ENCODE measurements at regions not wholly inside any gene's neighbourhood (a gene's known extent, or its start where the extent isn't known, plus 50 kb on each side); places are given as distances from the start of the nearest gene placed in this dataset.
A peak's percentile ranks its signal among the peaks of the same experiment; 100 is the strongest.

DNA sequence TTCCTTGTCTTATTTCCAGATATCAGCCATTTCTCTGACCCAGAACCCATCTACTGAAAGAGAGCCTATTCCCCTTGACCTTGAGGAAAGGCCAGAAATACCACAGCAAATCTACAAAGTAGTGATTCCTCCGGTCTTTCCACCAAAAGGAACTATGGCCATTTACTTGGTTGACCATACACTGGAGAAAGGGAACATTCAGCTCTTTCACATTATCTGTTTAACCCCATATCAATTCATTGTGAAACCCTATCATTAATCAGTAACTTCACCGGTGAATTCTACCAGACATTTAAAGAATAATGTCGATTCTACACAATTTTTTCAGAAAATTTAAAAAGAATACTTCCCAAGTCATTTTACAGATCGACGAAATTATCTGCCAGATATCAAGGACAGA lies 265.7 kb upstream of the CLEC14A start:
- DNase-seq, result no peak

DNA sequence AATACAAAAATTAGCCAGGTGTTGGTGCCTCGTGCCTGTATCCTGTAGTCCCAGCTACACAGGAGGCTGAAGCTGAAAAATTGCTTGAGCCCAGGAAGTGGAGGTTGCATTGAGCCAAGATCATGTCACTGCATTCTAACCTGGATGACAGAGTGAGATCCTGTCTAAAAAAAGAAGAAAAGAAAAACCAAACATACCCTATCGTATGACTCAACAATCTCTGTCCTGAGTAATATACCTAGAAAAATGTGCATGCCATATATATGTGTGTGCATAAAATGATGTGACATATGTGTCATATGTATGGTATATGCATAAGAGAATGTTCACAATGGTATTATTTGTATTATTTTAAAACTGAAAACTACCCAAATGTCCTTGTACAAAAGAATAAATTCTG lies 261.5 kb upstream of the CLEC14A start:
- no peak for DNase-seq

DNA sequence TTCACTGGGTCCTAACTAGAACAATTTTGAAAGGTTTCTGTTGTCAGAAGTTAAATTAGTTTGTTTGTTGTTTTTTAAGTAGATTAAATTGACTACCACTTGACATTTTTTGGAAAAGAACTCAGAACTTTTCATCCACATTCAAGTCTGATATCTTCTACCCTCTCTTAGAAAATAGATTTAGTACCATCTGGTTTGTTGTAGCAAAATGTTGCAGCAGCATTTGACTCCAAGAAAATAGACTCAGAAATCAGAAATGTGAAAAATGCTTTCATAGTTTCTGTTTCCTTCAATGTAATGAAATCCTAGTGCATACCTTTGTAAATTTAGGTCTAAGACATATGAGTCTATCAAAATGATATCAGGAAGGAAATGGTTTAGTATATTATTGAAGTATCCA lies 256.3 kb upstream of the CLEC14A start:
- no peak for DNase-seq

GRCh38 chr14:38507299-38507698 lies 251.4 kb upstream of the CLEC14A start:
- DNase-seq, result no peak

- no peak for DNase-seq
Measured at GRCh38 chr14:38505973-38506249, 250.0 kb upstream of the CLEC14A start.

DNA sequence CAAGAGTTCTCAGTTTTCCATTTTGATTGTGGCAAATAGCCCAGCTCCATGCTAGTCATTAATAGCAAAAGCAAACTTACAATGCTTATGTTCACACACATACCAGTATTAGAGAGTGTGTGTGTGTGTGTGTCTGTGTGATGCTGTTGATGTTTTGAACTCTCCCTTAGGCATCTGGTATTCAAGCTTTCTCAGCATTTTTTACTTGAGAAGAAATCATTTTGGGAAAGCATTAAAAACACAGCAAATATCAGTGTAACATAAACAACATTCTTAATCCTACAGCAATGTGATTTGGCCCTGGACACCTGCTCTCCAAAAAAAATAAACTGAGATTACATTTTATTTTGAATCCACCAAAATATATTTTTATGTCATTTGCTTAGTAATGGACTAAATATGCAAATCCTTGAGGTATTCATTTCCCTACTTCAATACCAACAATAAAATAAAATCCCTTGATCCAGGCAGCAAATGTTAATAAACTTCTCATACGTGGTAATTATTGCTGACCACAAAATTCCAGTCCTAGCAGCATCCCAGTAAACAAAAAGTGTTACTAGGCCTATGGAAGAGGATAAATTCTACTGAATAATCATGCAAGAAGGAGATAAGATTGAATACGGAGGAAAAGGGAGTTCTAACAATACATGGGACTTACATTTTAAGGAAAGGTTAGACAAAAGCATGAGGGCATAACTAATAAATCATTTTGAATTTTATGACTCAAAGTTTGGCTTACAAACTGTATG lies 249.5 kb upstream of the CLEC14A start:
- peak in 1 of 3 donors; percentile 9 for DNase-seq

DNA sequence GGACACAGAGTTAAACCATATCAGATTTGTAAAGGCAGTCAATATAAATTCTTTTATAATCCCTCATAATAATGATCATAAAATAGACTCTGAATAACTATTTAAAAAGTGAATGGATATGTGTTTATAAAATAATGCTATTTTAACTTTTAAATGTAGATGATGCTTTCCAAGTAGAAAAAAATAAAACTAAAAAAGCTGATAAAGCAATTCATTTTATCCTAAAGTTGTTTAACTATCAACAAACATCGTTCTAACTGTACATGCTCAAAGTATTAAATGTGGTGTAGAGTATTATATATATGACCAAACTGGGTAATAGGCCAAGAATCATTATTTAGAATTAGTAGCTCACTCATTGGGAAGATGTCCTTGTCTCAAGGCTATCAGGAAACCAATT lies 248.3 kb upstream of the CLEC14A start:
- DNase-seq, result no peak

GRCh38 chr14:38502239-38502638 lies 246.3 kb upstream of the CLEC14A start:
- DNase-seq, result no peak

- no peak for DNase-seq
Measured at GRCh38 chr14:38500125-38500524, 244.2 kb upstream of the CLEC14A start.

DNA sequence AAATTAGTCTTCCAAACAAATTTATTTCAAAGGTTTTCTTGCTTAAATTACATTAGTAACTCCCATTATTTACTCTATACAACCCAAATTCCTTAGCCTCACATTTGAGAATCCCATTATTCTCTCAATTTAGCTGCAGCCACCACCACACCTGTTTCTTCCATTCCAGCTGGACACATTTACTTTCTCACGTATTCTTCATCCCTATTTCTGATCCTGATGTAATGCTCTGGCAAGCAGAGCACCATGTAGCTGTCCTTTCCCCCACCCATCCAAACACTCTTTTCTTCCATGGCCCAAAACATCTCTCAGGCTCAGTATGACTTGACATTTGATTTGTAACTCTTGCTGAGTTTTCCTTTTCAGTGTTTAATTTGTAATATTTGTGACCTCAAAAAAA lies 240.2 kb upstream of the CLEC14A start:
- DNase-seq, result peak in 2 of 3 donors; percentile 32 to 33

- DNase-seq, result no peak
Measured at GRCh38 chr14:38490273-38490672, 234.4 kb upstream of the CLEC14A start.

- DNase-seq, result no peak
Measured at GRCh38 chr14:38485026-38485425, 229.1 kb upstream of the CLEC14A start.

DNA sequence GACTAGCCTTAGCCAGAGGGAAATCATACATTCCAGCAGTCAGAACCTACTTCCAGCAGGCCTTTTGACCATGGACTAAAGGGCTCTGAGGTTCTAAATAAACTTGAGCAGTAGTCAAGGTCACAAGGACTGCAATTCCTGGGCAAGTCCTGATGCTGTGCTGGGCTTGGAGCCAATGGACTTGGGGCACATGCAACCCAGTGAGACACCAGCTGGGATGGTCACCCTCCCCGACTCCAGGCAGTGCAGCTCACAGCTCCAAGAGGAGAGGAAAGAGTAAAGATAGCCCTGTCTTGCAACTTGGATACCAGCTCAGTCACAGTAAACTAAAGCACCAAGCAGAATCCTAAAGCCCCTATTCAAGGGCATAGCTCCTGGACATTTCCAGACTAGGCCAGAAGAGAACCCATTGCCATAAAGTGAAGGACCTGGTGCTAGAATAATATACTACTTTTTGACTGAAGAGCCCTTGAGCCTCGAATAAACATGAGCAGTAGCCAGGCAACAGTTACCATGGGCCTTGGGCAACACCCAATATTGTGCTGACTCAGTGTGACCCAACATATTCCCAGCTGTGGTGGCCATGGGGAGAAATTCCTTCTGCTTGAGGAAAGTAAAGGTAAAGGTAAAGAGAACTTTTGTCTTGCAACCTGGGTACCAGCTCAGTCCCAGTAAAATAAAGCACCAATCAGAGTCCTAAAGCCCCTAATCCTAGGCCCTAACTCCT lies 226.2 kb upstream of the CLEC14A start:
- peak in 1 of 3 donors; percentile 6 for DNase-seq

GRCh38 chr14:38469156-38469555 lies 213.3 kb upstream of the CLEC14A start:
- no peak for DNase-seq

DNA sequence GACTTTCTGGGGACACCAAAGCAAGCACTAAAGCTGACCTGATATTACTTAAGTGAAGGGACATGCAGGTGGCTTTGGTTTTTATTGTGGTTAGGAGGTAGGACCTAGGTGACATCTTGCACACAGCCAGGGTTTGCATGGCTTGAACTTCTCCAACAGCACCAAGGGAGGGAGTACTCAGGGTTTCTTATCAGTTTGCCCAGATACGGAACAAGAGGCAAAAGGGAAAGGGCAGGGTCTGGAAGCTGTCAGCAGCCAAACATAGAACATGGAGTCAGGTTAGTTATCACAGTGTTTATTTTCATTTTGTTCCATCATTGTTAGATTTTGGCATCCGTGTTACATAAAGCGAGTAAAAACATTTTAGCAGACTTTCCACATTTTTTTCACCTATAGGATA lies 186.3 kb upstream of the CLEC14A start:
- no peak for DNase-seq

DNA sequence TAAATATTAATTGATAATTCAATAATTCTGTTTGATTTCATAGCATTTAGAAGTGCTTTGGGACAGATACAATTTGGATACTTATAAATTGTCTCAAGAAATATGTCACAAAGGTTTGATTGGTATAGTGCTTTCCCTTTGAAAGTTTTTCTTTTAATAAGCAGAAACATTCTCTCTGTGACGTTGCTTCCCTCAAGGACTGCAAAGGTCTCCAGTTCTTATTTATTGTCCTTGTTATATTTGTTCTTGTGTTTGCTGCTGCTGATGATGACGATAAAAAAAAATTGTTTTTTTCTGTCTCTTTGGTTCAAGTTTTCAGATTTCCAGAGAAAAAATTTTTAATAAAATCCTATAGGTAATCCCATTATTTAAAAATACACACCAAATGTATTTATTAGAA lies 176.3 kb upstream of the CLEC14A start:
- DNase-seq, result no peak

DNA sequence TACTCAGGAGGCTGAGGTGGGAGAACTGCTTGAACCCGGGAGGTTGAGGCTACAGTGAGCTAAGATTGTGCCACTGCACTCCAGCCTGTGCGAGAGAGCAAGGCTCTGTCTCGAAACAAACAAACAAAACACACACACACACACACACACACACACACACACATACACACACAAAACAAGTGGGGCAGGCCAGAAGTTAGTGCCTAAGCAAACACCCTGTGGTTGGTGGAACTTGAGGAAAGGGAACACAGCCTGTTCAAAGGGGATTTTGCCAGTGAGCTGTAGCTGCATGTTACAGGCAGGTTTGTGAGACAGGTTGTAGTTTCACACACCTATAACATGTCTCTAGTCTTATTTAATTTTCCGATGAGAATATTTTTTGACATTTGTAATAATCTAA lies 175.3 kb upstream of the CLEC14A start:
- no peak for DNase-seq

GRCh38 chr14:38430522-38430921 lies 174.6 kb upstream of the CLEC14A start:
- DNase-seq, result no peak

DNA sequence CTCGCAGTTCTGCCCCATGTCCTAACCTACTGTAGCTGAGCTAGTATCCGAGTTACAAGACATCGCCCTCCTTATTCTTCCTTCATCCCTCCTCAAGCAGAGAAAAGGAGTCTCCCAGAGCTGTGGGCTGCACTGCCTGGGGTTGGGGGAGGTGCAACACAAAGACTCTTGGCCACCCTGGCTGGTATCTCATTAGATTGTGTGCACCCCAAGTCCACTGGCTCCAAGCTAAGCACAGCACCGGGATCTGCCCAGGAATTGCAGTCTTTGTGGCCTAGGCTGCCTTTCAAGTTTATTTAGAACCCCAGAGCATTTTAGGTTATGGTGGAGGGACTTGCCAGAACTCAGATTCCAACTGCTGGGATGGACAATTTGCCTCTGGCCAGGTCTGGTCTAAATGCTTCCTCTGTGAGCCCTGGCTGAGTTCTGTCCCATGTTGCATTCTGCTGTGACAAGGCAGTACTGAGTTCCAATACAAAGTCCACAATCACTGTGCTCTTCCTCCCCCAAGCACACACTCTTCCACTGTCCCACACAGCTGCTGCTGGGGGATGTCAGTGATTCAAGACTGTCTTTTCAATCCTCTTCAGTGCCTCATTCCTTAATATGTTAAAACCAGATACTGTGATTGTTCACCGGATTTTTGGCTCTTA lies 169.6 kb upstream of the CLEC14A start:
- DNase-seq, result no peak

- DNase-seq, result peak in 1 of 3 donors; percentile 32
Measured at GRCh38 chr14:38420048-38420447, 164.2 kb upstream of the CLEC14A start.

- no peak for DNase-seq
Measured at GRCh38 chr14:38419579-38419978, 163.7 kb upstream of the CLEC14A start.

- DNase-seq, result no peak
Measured at GRCh38 chr14:38412654-38413053, 156.8 kb upstream of the CLEC14A start.

DNA sequence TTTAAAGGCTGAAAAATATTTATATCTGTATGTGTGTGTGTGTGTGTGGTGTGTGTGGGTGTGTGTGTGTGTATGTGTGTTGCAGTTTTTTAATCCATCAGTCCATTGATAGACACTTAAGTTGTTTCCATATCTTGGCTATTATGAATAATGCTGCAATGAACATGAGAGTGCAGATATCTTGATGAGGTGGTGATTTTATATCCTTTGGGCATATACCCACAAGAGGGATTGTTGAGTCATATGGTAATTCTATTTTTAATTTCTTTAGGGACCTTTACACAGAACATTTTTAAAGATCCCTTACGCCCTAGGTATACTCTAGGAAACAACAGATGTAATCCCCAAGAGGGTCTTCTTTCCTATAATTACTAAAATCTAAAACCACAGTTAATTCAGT lies 154.5 kb upstream of the CLEC14A start:
- DNase-seq, result no peak

All from muscle of back (tissue), 3 donors.